ENCODE measurements at regions not wholly inside any gene's neighbourhood (a gene's known extent, or its start where the extent isn't known, plus 50 kb on each side); places are given as distances from the start of the nearest gene placed in this dataset.
"Not testable (repeated sequence)": the region's sequence is repeated elsewhere in the genome, so short reads cannot be mapped to it uniquely, and the experiment has no call there.

- no peaks in the 10 kb centered on the region for H3K27me3 ChIP-seq
- no peaks in the 10 kb centered on the region for H3K4me1 ChIP-seq
- H3K36me3 ChIP-seq: no peaks in the 10 kb centered on the region
- no peak for DNase-seq (ENCODE audit: low spot score)
- H3K9me3 ChIP-seq: no peaks in the 10 kb centered on the region
- no peak overlapping the region for H3K27ac ChIP-seq
- H3K4me3 ChIP-seq: no peak overlapping the region
- TF ChIP-seq, protein P1, sequence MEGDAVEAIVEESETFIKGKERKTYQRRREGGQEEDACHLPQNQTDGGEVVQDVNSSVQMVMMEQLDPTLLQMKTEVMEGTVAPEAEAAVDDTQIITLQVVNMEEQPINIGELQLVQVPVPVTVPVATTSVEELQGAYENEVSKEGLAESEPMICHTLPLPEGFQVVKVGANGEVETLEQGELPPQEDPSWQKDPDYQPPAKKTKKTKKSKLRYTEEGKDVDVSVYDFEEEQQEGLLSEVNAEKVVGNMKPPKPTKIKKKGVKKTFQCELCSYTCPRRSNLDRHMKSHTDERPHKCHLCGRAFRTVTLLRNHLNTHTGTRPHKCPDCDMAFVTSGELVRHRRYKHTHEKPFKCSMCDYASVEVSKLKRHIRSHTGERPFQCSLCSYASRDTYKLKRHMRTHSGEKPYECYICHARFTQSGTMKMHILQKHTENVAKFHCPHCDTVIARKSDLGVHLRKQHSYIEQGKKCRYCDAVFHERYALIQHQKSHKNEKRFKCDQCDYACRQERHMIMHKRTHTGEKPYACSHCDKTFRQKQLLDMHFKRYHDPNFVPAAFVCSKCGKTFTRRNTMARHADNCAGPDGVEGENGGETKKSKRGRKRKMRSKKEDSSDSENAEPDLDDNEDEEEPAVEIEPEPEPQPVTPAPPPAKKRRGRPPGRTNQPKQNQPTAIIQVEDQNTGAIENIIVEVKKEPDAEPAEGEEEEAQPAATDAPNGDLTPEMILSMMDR (IDR thresholded peaks at IDR 0.05): no peak
These were observed 217.5 kb downstream of the KCTD12 start for GRCh38 chr13:76668716-76669115.

GRCh38 chr13:76668141-76668540, 218.1 kb downstream of the KCTD12 start:
- Histone ChIP-seq H3K4me1 (no peaks in the 10 kb centered on the region), H3K36me3 (no peaks in the 10 kb centered on the region), H3K9me3 (no peaks in the 10 kb centered on the region), H3K4me3 (no peak overlapping the region), H3K27me3 (no peaks in the 10 kb centered on the region), H3K27ac (no peak overlapping the region)
- no peak for DNase-seq (ENCODE audit: low spot score)
- TF ChIP-seq, protein P1 (IDR thresholded peaks at IDR 0.05): no peak

GRCh38 chr13:76667551-76667950, 218.7 kb downstream of the KCTD12 start:
- TF ChIP-seq, protein P1 (IDR thresholded peaks at IDR 0.05): peak in 1 of 2 donors; percentile 56

DNA sequence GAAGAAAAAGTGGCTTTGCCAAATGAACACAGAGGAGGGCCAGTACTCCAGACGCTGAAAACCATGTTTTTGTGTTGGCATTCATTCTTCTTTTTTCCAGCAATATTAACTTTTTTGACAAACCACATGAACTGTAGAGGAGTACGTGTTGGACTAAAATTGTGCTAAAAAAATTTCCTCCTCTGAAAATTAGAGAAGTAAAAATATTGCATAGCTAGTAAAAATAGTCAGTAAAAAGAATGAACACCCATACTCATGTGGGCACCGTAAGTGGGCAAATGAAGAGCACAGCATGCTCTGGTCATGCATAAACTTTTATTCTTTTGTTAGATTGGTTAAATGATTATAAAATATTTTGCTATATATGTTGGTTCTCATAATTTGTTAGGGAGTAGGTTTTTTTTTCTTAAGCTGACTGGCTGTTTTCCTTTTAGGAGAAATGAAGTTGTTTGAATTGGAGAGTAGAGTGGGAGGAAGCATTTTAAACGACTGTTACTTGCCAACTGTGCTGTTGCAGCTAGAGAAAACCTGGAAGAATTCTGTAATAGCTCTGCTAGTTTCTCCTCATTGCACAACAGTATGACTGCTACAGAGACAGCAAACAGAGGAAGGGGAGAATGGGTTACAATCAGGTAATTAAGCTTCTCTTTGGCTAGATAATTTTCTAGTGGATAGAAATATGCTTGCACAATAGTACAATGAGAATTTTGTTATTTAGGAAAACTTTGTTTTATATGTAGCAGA, 222.4 kb downstream of the KCTD12 start:
- Histone ChIP-seq H3K9me3 (no peaks in the 10 kb centered on the region), H3K4me1 (no peaks in the 10 kb centered on the region), H3K36me3 (no peaks in the 10 kb centered on the region), H3K27ac (peak overlapping the region in 1 of 2 donors; percentile 27), H3K27me3 (no peaks in the 10 kb centered on the region), H3K4me3 (no peak overlapping the region)
- DNase-seq (ENCODE audit: low spot score): no peak
- TF ChIP-seq, protein P1 (IDR thresholded peaks at IDR 0.05): no peak

More at GRCh38 chr13:76667551-76667950, 218.7 kb downstream of the KCTD12 start:
- H3K36me3 ChIP-seq: no peaks in the 10 kb centered on the region
- no peak for DNase-seq (ENCODE audit: low spot score)
- H3K4me3 ChIP-seq: no peak overlapping the region
- H3K27me3 ChIP-seq: no peaks in the 10 kb centered on the region
- no peaks in the 10 kb centered on the region for H3K9me3 ChIP-seq
- no peak overlapping the region for H3K27ac ChIP-seq
- no peaks in the 10 kb centered on the region for H3K4me1 ChIP-seq

DNA sequence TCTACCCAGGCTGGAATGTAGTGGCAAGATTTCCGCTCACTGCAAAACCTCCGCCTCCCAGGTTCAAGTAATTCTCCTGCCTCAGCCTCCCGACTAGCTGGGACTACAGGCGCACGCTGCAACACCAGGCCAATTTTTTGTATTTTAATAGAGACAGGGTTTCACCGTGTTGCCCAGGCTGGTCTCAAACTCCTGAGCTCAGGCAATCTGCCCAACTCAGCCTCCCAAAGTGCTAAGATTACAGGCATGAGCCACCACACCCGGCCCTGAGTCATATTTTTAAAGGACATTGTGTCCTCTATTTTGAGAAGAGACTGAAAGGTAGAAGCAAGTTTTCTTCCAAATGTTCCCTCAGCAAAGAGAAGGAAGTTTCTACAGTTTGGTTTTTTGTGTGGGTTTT, 227.1 kb downstream of the KCTD12 start:
- H3K4me1 ChIP-seq; H3K36me3 ChIP-seq; H3K9me3 ChIP-seq; DNase-seq (ENCODE audit: low spot score); H3K4me3 ChIP-seq; H3K27me3 ChIP-seq; H3K27ac ChIP-seq: not testable (repeated sequence)

DNA sequence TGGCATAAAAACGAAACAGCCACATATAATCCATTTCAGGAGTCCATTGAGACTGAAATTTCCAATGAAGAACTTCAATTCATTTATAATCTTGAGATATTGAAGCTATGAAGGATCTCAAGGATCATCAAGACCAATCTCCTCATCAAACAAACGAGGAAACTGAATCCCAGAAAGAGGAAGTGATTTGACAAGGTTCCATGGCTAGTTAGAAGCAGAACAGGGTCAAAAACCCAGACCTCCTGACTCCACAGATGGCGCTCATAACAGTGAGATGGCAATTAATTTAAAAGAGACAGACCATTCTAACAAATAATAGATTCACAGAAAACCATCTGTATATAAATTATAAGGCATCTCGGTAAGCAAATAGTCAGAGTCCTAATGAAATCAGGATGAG, 229.7 kb downstream of the KCTD12 start:
- TF ChIP-seq, protein P1 (IDR thresholded peaks at IDR 0.05): no peak
- no peak overlapping the region for H3K4me3 ChIP-seq
- H3K9me3 ChIP-seq: no peaks in the 10 kb centered on the region
- no peaks in the 10 kb centered on the region for H3K4me1 ChIP-seq
- H3K27me3 ChIP-seq: no peaks in the 10 kb centered on the region
- DNase-seq (ENCODE audit: low spot score): no peak
- no peak overlapping the region for H3K27ac ChIP-seq
- no peaks in the 10 kb centered on the region for H3K36me3 ChIP-seq

Data from right atrium auricular region (tissue), 2 donors.